SIG-M5 treated with dmso at 0.1 percent for 504 hours (cell line): ENCODE measurements at regions not wholly inside any gene's neighbourhood (a gene's known extent, or its start where the extent isn't known, plus 50 kb on each side); places are given as distances from the start of the nearest gene placed in this dataset.
A peak's percentile ranks its signal among the peaks of the same experiment; 100 is the strongest.
"Not testable (repeated sequence)": the region's sequence is repeated elsewhere in the genome, so short reads cannot be mapped to it uniquely, and the experiment has no call there.

ENCODE experiments used
- DNase-seq: peaks from one replicate; lab custom pipeline; 2025; ENCODE audit not compliant: unreplicated experiment; lab: John Stamatoyannopoulos, UW

GRCh38 chr3:20422391-20422790 is 236.4 kb upstream of the SGO1 start:
- DNase-seq = no peak

- no peak for DNase-seq
These were observed 231.5 kb upstream of the SGO1 start for GRCh38 chr3:20417388-20418108.

DNA sequence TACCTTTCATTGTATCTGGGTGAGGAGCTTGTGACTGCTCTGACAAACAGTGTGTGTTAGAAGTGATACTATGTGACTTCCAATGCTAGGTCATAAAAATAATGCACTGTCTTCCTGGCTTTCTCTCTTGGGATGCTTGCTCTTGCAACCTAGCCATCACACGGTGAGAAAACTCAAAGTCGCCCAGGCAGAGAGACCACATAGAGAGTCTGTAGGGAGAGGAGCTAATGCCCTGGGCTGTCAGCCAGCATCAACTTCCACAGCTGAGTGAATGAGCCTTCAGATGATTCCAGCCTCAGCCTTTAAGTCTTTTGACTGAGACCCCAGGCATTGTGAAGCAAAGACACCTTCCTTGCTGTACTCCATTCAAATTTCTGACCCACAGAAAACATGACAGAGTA is 220.6 kb upstream of the SGO1 start:
- DNase-seq = no peak

GRCh38 chr3:20405744-20406143 is 219.7 kb upstream of the SGO1 start:
- peak; percentile 24 for DNase-seq

DNA sequence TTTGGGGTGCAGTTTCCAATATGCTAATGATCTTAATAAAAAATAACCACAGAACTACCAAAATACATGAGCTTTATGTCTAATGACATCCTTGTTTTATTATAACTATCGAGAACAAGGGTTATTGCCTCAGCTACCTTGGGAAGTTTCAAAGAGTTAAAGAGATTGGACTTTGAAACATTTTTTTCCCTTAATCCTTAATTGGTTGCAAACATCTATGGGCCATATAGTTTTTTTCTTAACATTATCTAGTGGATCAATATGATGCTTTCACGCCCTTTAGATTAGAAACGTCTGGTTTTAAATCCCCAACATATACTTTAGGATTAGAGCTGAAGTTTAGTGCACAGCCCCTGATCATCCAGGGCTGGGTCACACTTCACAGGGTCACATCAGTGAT is 219.2 kb upstream of the SGO1 start:
- no peak for DNase-seq

DNA sequence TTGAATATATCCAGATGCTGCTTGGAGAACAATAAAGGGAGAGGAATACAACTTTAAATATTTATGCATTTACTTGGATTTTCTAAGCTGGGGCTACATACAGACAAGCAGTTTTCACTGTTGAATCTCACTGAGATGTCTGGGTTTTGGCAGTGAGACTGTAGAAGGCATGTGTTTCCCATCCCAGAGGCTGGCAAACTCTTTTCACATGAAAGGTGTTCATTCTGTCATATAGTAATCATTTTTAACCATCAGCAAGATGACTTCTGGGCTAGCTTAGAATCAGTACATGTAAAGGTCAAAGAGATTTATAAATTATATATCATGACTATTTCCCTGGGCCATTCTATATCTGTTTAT is 218.7 kb upstream of the SGO1 start:
- no peak for DNase-seq

- no peak for DNase-seq
These were observed 218.2 kb upstream of the SGO1 start for GRCh38 chr3:20403986-20404740.

DNA sequence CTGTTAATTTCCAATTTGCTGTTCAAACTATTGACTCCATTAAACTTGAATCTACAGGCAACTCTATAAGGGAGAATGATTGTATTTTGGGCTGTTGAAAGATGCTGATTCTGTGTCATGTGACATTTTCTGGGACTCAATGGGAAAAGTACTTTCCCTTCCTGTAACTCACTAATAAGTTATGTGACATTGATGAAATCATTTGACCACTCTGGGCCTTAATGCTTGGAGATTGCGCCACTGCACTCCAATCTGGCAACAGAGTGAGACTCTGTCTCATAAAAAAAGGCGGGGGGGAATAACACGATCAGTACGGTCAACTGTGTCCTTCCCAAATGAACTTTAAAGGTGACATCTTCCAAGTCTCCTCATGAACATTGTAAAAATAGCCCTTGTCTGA is 215.2 kb upstream of the SGO1 start:
- DNase-seq = no peak

- DNase-seq = no peak
These were observed 214.7 kb upstream of the SGO1 start for GRCh38 chr3:20400686-20401085.

GRCh38 chr3:20400281-20400680 is 214.3 kb upstream of the SGO1 start:
- no peak for DNase-seq

DNA sequence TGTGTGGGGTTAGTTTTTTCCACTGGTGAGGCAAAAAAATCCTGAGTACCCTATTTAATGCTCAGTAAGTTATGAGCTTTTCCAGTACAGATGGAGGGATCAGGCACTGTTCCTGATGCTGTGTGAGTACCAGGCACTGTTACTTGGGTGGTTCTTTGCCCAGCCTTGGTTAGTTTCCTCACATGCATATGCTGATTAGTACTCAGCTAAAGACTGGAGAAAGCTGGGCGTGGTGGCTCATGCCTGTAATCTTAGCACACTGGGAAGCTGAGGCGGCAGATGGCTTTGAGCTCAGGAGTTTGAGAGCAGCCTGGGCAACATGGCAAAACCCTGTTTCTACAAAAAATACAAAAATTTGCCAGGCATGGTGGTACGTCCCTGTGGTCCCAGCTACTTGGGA is 210.3 kb upstream of the SGO1 start:
- DNase-seq = no peak

- DNase-seq = no peak
These were observed 209.7 kb upstream of the SGO1 start for GRCh38 chr3:20395692-20396091.

- DNase-seq = no peak
These were observed 208.2 kb upstream of the SGO1 start for GRCh38 chr3:20394243-20394642.

DNA sequence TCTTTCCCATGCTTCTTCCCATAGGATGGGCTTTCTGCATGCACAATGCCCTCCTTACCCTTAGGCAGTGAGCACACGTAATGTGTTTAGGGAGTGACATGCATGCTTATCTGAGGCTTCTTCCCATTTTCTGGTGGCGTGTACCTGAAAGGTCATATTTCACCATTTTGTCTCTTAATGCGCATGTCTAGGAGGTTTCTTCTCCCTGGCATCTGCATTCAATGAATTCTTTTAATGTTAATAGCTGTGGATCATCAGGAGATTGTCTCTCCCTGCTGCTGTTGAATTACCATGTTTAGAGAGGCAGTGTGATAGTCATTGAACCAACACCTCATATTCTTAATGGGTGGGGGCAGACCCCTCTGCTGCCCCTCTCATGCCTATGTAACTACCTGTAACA is 205.6 kb upstream of the SGO1 start:
- no peak for DNase-seq

DNA sequence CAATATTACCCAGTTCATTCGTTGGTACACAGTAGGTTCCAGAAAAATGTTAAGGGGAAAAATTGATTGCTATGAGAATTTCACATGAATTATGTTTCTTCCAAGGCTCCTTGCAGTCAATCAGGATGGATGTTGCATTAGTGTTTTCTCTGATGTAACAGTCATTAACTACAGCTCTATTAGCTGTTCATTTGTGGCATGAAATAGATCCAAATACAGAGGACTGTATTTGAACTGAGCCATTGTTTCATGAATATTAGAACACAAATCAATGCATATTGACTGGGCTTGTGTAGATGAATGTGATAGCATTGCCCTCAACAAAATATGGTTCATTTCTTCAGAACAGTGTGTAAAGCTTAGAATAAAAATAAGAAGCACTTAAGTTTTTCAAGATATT is 203.0 kb upstream of the SGO1 start:
- no peak for DNase-seq

GRCh38 chr3:20380295-20380694 is 194.3 kb upstream of the SGO1 start:
- DNase-seq = no peak

GRCh38 chr3:20378315-20378714 is 192.3 kb upstream of the SGO1 start:
- DNase-seq = no peak

- no peak for DNase-seq
These were observed 190.7 kb upstream of the SGO1 start for GRCh38 chr3:20376665-20377217.

DNA sequence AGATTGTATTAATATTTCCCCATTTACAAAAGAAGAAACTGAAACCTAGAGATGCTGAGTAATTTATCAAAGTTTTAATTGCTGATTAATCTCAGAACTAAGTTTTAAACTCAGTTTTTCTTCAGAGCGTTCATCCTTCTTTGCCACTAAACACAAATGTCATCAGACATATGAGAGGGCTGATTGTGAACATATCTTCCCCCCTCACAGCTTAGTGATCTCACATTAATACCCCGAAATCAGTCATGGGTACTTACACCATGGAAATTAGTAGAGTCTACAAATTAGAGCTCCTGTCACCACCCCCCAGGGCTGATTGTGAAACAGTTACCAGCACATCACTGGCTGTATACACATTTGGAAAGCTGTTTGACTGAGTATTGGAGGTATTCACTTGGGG is 189.3 kb upstream of the SGO1 start:
- no peak for DNase-seq

- DNase-seq = not testable (repeated sequence)
These were observed 184.5 kb upstream of the SGO1 start for GRCh38 chr3:20370273-20371063.

DNA sequence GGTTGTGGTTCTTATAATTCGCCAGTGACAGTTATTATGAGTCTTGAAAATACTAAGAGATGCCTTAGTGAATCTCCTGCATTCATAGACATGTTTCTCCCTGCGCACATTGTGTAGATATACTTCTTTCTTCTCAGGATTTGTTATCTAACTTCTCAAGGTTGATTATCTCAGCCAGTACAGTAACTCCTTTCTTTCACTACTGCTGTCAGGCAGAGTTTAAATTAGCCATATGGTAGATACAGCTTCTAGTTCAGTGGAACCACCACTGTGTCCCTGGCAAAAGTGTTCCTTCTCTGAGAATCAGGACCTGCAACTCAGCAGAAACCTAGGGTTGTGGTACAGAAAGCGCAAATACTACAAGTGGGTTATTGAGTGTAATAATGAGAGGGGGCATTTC is 175.0 kb upstream of the SGO1 start:
- DNase-seq = no peak

- DNase-seq = no peak
These were observed 167.3 kb upstream of the SGO1 start for GRCh38 chr3:20353286-20353685.
